Parathyroid adenoma (tissue), 2 donors: ENCODE measurements at regions not wholly inside any gene's neighbourhood (a gene's known extent, or its start where the extent isn't known, plus 50 kb on each side); places are given as distances from the start of the nearest gene placed in this dataset.
"Not testable (repeated sequence)": the region's sequence is repeated elsewhere in the genome, so short reads cannot be mapped to it uniquely, and the experiment has no call there.

Experiments
- H2AFZ ChIP-seq: fragments of 300-600 bp; sonication (generic); one replicate; pipeline ENCODE4 v1.7.0; 2017; ENCODE audit warnings: antibody characterized with exemption, mild to moderate bottlenecking
- H3K27ac ChIP-seq: fragments of 300-600 bp; sonication (generic); one replicate; pipeline ENCODE4 v1.7.0; 2017
- H3K27me3 ChIP-seq: fragments of 300-600 bp; sonication (generic); one replicate; pipeline ENCODE4 v1.7.0; 2017; ENCODE audit warnings: low read length; ENCODE audit not compliant: control insufficient read depth, insufficient read depth
- H3K36me3 ChIP-seq: fragments of 300-600 bp; sonication (generic); one replicate; pipeline ENCODE4 v1.7.0; 2017; ENCODE audit warnings: low read length; ENCODE audit not compliant: control insufficient read depth, insufficient read depth
- H3K4me1 ChIP-seq: fragments of 300-600 bp; sonication (generic); one replicate; pipeline ENCODE4 v1.7.0; 2017; ENCODE audit warnings: control low read depth
- H3K4me2 ChIP-seq: fragments of 300-600 bp; sonication (generic); one replicate; pipeline ENCODE4 v1.7.0; 2017; ENCODE audit warnings: low read length
- H3K4me3 ChIP-seq: fragments of 300-600 bp; sonication (generic); one replicate; pipeline ENCODE4 v1.7.0; 2017; ENCODE audit warnings: low read depth, low read length
- H3K79me2 ChIP-seq: fragments of 300-600 bp; sonication (generic); one replicate; pipeline ENCODE4 v1.7.0; 2017; ENCODE audit warnings: control low read depth
- H3K9ac ChIP-seq: fragments of 300-600 bp; sonication (generic); one replicate; pipeline ENCODE4 v1.7.0; 2017; ENCODE audit warnings: mild to moderate bottlenecking
- H3K9me3 ChIP-seq: fragments of 300-600 bp; sonication (generic); one replicate; pipeline ENCODE4 v1.7.0; 2017; ENCODE audit warnings: low read length; ENCODE audit not compliant: control insufficient read depth
- CTCF ChIP-seq: fragments of 300-600 bp; sonication (generic); IDR thresholded peaks from one replicate; pipeline ENCODE4 v1.7.0; 2017; ENCODE audit warnings: antibody characterized with exemption, mild to moderate bottlenecking
- donor health status: primary hyperparathyroidism.

GRCh38 chr14:105581551-105582341 lies 55.4 kb downstream of the TMEM121 start:
- no peak overlapping the region for H3K4me3 ChIP-seq
- H3K9ac ChIP-seq = no peak overlapping the region
- H3K4me1 ChIP-seq = no peaks in the 10 kb centered on the region
- no peaks in the 10 kb centered on the region for H3K9me3 ChIP-seq
- no peaks in the 10 kb centered on the region for H3K36me3 ChIP-seq
- TF ChIP-seq CTCF = no peak
- H3K79me2 ChIP-seq = no peaks in the 10 kb centered on the region
- H3K27me3 ChIP-seq = no peaks in the 10 kb centered on the region
- no peak overlapping the region for H3K27ac ChIP-seq
- no peak overlapping the region for H3K4me2 ChIP-seq
- no peak overlapping the region for H2AFZ ChIP-seq

GRCh38 chr14:105582639-105583038 lies 56.3 kb downstream of the TMEM121 start:
- H3K4me2 ChIP-seq = no peak overlapping the region
- H3K36me3 ChIP-seq = no peaks in the 10 kb centered on the region
- H3K79me2 ChIP-seq = no peaks in the 10 kb centered on the region
- H3K4me3 ChIP-seq = no peak overlapping the region
- H2AFZ ChIP-seq = no peak overlapping the region
- no peaks in the 10 kb centered on the region for H3K27me3 ChIP-seq
- H3K9me3 ChIP-seq = no peaks in the 10 kb centered on the region
- no peaks in the 10 kb centered on the region for H3K4me1 ChIP-seq
- no peak for TF ChIP-seq CTCF
- no peak overlapping the region for H3K27ac ChIP-seq
- H3K9ac ChIP-seq = no peak overlapping the region

- H3K4me1 ChIP-seq, H3K9me3 ChIP-seq, H3K27me3 ChIP-seq, H3K9ac ChIP-seq, H3K4me2 ChIP-seq, H3K4me3 ChIP-seq, H3K27ac ChIP-seq, H2AFZ ChIP-seq, H3K79me2 ChIP-seq, H3K36me3 ChIP-seq: not testable (repeated sequence)
Measured at GRCh38 chr14:105583914-105584313, 57.5 kb downstream of the TMEM121 start.

GRCh38 chr14:105585290-105585689 lies 58.9 kb downstream of the TMEM121 start:
- H3K27ac ChIP-seq, H3K4me1 ChIP-seq, H2AFZ ChIP-seq, H3K4me2 ChIP-seq, H3K79me2 ChIP-seq, H3K36me3 ChIP-seq, H3K4me3 ChIP-seq, H3K27me3 ChIP-seq, H3K9ac ChIP-seq, H3K9me3 ChIP-seq: not testable (repeated sequence)

- H3K27ac ChIP-seq, H3K4me3 ChIP-seq, H3K9me3 ChIP-seq, H3K36me3 ChIP-seq, H3K79me2 ChIP-seq, H3K4me2 ChIP-seq, H3K27me3 ChIP-seq, H3K4me1 ChIP-seq, H3K9ac ChIP-seq, H2AFZ ChIP-seq: not testable (repeated sequence)
Measured at GRCh38 chr14:105585722-105586121, 59.3 kb downstream of the TMEM121 start.

- H3K79me2 ChIP-seq, H3K4me2 ChIP-seq, H3K9ac ChIP-seq, H3K9me3 ChIP-seq, H3K4me1 ChIP-seq, H3K27me3 ChIP-seq, H3K36me3 ChIP-seq, H3K4me3 ChIP-seq, H2AFZ ChIP-seq, H3K27ac ChIP-seq: not testable (repeated sequence)
Measured at GRCh38 chr14:105586144-105586872, 59.9 kb downstream of the TMEM121 start.

- H3K4me3 ChIP-seq, H2AFZ ChIP-seq, H3K4me1 ChIP-seq, H3K9ac ChIP-seq, H3K4me2 ChIP-seq, H3K79me2 ChIP-seq, H3K9me3 ChIP-seq, H3K27me3 ChIP-seq, H3K27ac ChIP-seq, H3K36me3 ChIP-seq: not testable (repeated sequence)
Measured at GRCh38 chr14:105587034-105587433, 60.7 kb downstream of the TMEM121 start.

GRCh38 chr14:105587482-105588235 lies 61.3 kb downstream of the TMEM121 start:
- not testable (repeated sequence) for H3K79me2 ChIP-seq, H3K4me3 ChIP-seq, H3K36me3 ChIP-seq, H3K27ac ChIP-seq, H3K27me3 ChIP-seq, H3K4me1 ChIP-seq, H2AFZ ChIP-seq, H3K9ac ChIP-seq, H3K4me2 ChIP-seq, H3K9me3 ChIP-seq
